NT2/D1 (cell line): ENCODE measurements at regions not wholly inside any gene's neighbourhood (a gene's known extent, or its start where the extent isn't known, plus 50 kb on each side); places are given as distances from the start of the nearest gene placed in this dataset.

ENCODE experiments used
- SUZ12 ChIP-seq: IDR thresholded peaks from 2 replicates; pipeline ENCODE4 v1.6.1; 2011; ENCODE audit not compliant: insufficient read length, insufficient read depth; ENCODE audit errors: extremely low read depth
- YY1 ChIP-seq: IDR thresholded peaks from 2 replicates; pipeline ENCODE4 v1.6.1; 2011; ENCODE audit not compliant: insufficient read length, insufficient read depth
- ZNF274 ChIP-seq: IDR thresholded peaks from 2 replicates; pipeline ENCODE4 v1.6.1; 2011; ENCODE audit warnings: mild to moderate bottlenecking, low read depth, low read length

- no peak for TF ChIP-seq SUZ12
- no peak for TF ChIP-seq ZNF274
- TF ChIP-seq YY1 = no peak
Measured at GRCh38 chr16:59392911-59393310, 658.8 kb upstream of the GOT2 start.
